Brain microvascular endothelial cell (primary cell): ENCODE measurements at regions not wholly inside any gene's neighbourhood (a gene's known extent, or its start where the extent isn't known, plus 50 kb on each side); places are given as distances from the start of the nearest gene placed in this dataset.

Source experiments
- DNase-seq: peaks from one replicate; pipeline ENCODE4 v3.0.0-alpha.2; 2020
- H3K27ac ChIP-seq: fragments of 250-450 bp; sonication (Bioruptor Pico); 2 replicates; pipeline ENCODE4 v1.5.1; 2020; ENCODE audit warnings: mild to moderate bottlenecking, moderate library complexity
- H3K27me3 ChIP-seq: fragments of 250-450 bp; sonication (Bioruptor Pico); replicated peaks from 2 replicates; pipeline ENCODE4 v1.5.1; 2020; ENCODE audit warnings: mild to moderate bottlenecking
- H3K36me3 ChIP-seq: fragments of 250-450 bp; sonication (Bioruptor Pico); replicated peaks from 2 replicates; pipeline ENCODE4 v1.5.1; 2020; ENCODE audit warnings: mild to moderate bottlenecking
- H3K4me3 ChIP-seq: 2 replicates; pipeline ENCODE4 v1.5.1; 2011; ENCODE audit warnings: low read depth, mild to moderate bottlenecking, control low read depth, low read length, moderate library complexity
- CTCF ChIP-seq: IDR thresholded peaks from 2 replicates; pipeline ENCODE4 v1.5.1; 2011; ENCODE audit warnings: low read depth, mild to moderate bottlenecking, moderate library complexity, low read length, control low read depth, inconsistent platforms; ENCODE audit errors: missing control alignments
- in situ Hi-C: cut with HindIII; loops from 2 replicates; pipeline ENCODE4 v1.10.0; 2017; ENCODE audit warnings: low sequenced_read_pairs, low pct_ligation_motif_present

GRCh38 chr12:24135158-24135850 is 185.8 kb upstream of the SOX5 start:
- no peak for DNase-seq
- Histone ChIP-seq H3K27ac (no peak overlapping the region), H3K27me3 (no peaks in the 10 kb centered on the region), H3K4me3 (no peak overlapping the region), H3K36me3 (no peaks in the 10 kb centered on the region)
- in situ Hi-C loops: no loop called here
- TF ChIP-seq CTCF: no peak

GRCh38 chr12:24134092-24134491 is 184.6 kb upstream of the SOX5 start:
- Histone ChIP-seq H3K27me3 (no peaks in the 10 kb centered on the region), H3K27ac (no peak overlapping the region), H3K36me3 (no peaks in the 10 kb centered on the region), H3K4me3 (no peak overlapping the region)
- TF ChIP-seq CTCF: no peak
- in situ Hi-C loops: no loop called here
- no peak for DNase-seq

GRCh38 chr12:24133384-24133783 is 183.9 kb upstream of the SOX5 start:
- in situ Hi-C loops: no loop called here
- Histone ChIP-seq H3K27ac (no peak overlapping the region), H3K36me3 (no peaks in the 10 kb centered on the region), H3K4me3 (no peak overlapping the region), H3K27me3 (no peaks in the 10 kb centered on the region)
- TF ChIP-seq CTCF: no peak
- DNase-seq: no peak

GRCh38 chr12:24127919-24128721 is 178.7 kb upstream of the SOX5 start:
- no peak overlapping the region for H3K4me3 ChIP-seq
- in situ Hi-C loops: no loop called here
- no peak for DNase-seq
- no peaks in the 10 kb centered on the region for H3K36me3 ChIP-seq
- no peaks in the 10 kb centered on the region for H3K27me3 ChIP-seq
- H3K27ac ChIP-seq: no peak overlapping the region
- no peak for TF ChIP-seq CTCF

GRCh38 chr12:24125280-24125679 is 175.8 kb upstream of the SOX5 start:
- no peak for TF ChIP-seq CTCF
- H3K36me3 ChIP-seq: no peaks in the 10 kb centered on the region
- no peak for DNase-seq
- H3K27me3 ChIP-seq: no peaks in the 10 kb centered on the region
- H3K27ac ChIP-seq: no peak overlapping the region
- in situ Hi-C loops: no loop called here
- H3K4me3 ChIP-seq: no peak overlapping the region
